Renal cortical epithelial cell (primary cell): ENCODE measurements at regions not wholly inside any gene's neighbourhood (a gene's known extent, or its start where the extent isn't known, plus 50 kb on each side); places are given as distances from the start of the nearest gene placed in this dataset.
"Not testable (repeated sequence)": the region's sequence is repeated elsewhere in the genome, so short reads cannot be mapped to it uniquely, and the experiment has no call there.

Experiments used
- DNase-seq: peaks from one replicate; pipeline ENCODE4 v3.0.0-alpha.2; 2011; ENCODE audit warnings: low read depth

GRCh38 chr14:51581017-51581881 lies 70.5 kb upstream of the FRMD6 start:
- peak; percentile 52 for DNase-seq

GRCh38 chr14:51582437-51582836 lies 69.3 kb upstream of the FRMD6 start:
- no peak for DNase-seq

GRCh38 chr14:51585055-51585454 lies 66.7 kb upstream of the FRMD6 start:
- DNase-seq: no peak

- no peak for DNase-seq
Observed at GRCh38 chr14:51592836-51593235, 58.9 kb upstream of the FRMD6 start.

GRCh38 chr14:51593397-51593796 lies 58.3 kb upstream of the FRMD6 start:
- no peak for DNase-seq

- no peak for DNase-seq
Observed at GRCh38 chr14:51595881-51596455, 55.7 kb upstream of the FRMD6 start.

- DNase-seq: no peak
Observed at GRCh38 chr14:51596488-51597117, 55.1 kb upstream of the FRMD6 start.

- no peak for DNase-seq
Observed at GRCh38 chr14:51597261-51598001, 54.3 kb upstream of the FRMD6 start.

GRCh38 chr14:51598924-51599600 lies 52.6 kb upstream of the FRMD6 start:
- DNase-seq: not testable (repeated sequence)

GRCh38 chr14:51600658-51601057 lies 51.1 kb upstream of the FRMD6 start:
- DNase-seq: no peak
